Tibial artery (tissue), 4 donors: ENCODE measurements at regions not wholly inside any gene's neighbourhood (a gene's known extent, or its start where the extent isn't known, plus 50 kb on each side); places are given as distances from the start of the nearest gene placed in this dataset.

Experiments
- DNase-seq, 2 donors: peaks; one replicate each; pipeline ENCODE4 v3.0.0-alpha.2; 2019
- H3K27ac ChIP-seq, 2 donors: fragments of 200-600 bp; sonication (generic) in 1 of 2; 1 replicate in 1 of 2; 2 replicates in 1 of 2; pipeline ENCODE4 v1.5.1; 2018 to 2019; ENCODE audit warnings: mild to moderate bottlenecking in 1 of 2
- H3K27me3 ChIP-seq, 2 donors: fragments of 200-600 bp; sonication (generic) in 1 of 2; one replicate each; pipeline versions ENCODE4 v1.5.1 to v1.6.0; 2016 to 2019
- H3K36me3 ChIP-seq, 3 donors: fragments of 200-600 bp; sonication (generic) in 2 of 3; one replicate each; pipeline ENCODE4 v1.5.1; 2016 to 2019; ENCODE audit warnings: mild to moderate bottlenecking in 2 of 3
- H3K4me1 ChIP-seq, 4 donors: fragments of 200-600 bp; sonication (generic) in 2 of 4; 1 replicate in 3 of 4; 2 replicates in 1 of 4; pipeline ENCODE4 v1.5.1; 2016 to 2019
- H3K4me3 ChIP-seq, 2 donors: fragments of 200-600 bp; sonication (generic) in 1 of 2; 1 replicate in 1 of 2; 2 replicates in 1 of 2; pipeline ENCODE4 v1.5.1; 2018 to 2019; ENCODE audit warnings: mild to moderate bottlenecking in 2 of 2
- H3K9me3 ChIP-seq, 3 donors: fragments of 200-600 bp; sonication (generic) in 1 of 3; one replicate each; pipeline ENCODE4 v1.5.1; 2016 to 2019
- intact Hi-C: fragments of 100-400 bp; cut with DNase I; formaldehyde crosslinking; loops from one replicate; pipeline ENCODE4 v1.15.0; 2023; ENCODE audit warnings: low total_unique reads
- TF ChIP-seq, protein P1 (sequence below), 2 experiments: fragments of 200-600 bp in 1 of 2; fragments of 450-650 bp in 1 of 2; IDR thresholded peaks; one replicate each; pipeline ENCODE4 v1.5.1; 2017 to 2019; ENCODE audit warnings: antibody characterized with exemption in 2 of 2, mild to moderate bottlenecking in 1 of 2, moderate library complexity in 1 of 2

DNA sequence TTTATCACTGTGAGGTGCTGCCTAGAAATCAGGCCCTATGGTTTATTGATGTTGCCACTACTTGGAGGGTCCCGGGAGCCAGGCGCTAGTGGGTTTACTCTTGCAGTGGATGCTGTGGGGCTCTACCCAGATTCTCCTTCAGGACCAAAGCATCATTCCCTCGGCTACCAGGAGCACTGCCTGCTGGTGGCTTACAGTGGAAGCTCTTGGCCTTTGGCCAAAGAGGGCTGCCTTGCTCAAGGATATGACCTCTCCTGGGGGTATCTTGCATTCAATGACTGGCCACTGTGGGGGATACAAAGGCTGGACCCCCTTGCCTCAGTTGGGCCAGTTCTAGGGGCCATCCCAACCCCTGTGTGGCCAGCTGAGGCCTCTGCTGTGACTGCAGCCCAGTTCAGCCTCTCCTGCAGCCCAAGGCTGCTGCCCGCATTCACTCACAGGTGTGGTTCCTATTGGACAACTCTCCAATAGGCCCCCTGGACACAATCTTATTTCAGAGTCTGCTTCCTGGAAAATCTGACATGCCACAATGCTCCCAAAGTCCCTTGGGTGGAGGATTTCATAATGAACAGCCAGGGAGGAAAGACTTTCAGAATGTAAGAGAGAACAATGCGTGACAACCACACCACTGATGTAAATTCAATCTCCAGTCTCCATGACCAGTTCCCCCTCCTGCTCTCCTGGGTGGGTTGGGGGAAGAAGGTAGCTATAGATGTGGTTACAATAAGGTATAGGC lies 196.3 kb downstream of the SNX10 start:
- no peaks in the 10 kb centered on the region for H3K27me3 ChIP-seq
- H3K4me3 ChIP-seq, result no peak overlapping the region
- no peak for DNase-seq
- intact Hi-C loops, result no loop called here
- H3K27ac ChIP-seq, result no peak overlapping the region
- TF ChIP-seq, protein P1, sequence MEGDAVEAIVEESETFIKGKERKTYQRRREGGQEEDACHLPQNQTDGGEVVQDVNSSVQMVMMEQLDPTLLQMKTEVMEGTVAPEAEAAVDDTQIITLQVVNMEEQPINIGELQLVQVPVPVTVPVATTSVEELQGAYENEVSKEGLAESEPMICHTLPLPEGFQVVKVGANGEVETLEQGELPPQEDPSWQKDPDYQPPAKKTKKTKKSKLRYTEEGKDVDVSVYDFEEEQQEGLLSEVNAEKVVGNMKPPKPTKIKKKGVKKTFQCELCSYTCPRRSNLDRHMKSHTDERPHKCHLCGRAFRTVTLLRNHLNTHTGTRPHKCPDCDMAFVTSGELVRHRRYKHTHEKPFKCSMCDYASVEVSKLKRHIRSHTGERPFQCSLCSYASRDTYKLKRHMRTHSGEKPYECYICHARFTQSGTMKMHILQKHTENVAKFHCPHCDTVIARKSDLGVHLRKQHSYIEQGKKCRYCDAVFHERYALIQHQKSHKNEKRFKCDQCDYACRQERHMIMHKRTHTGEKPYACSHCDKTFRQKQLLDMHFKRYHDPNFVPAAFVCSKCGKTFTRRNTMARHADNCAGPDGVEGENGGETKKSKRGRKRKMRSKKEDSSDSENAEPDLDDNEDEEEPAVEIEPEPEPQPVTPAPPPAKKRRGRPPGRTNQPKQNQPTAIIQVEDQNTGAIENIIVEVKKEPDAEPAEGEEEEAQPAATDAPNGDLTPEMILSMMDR (IDR thresholded peaks at IDR 0.05), result no peak
- H3K9me3 ChIP-seq, result no peaks in the 10 kb centered on the region
- H3K4me1 ChIP-seq, result no peaks in the 10 kb centered on the region
- no peaks in the 10 kb centered on the region for H3K36me3 ChIP-seq

DNA sequence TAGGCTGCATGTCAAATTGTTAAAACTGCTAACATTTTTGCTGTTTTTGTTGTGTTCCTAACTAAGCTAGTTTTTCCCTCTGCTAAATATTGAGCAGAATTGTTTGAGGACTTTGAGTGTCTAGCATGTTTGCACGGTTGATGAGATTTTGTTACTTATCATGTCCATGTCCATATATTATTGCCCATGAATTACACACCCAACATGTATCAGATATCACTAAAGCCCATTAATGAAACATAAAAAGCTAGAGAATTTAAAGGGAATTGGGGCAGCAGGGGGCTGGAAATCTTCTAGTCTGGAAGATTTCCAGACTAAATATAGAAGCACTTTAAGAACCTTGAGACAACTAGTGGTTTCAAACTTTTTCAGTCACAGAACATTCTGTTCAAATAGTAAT lies 197.7 kb downstream of the SNX10 start:
- DNase-seq, result no peak
- no peaks in the 10 kb centered on the region for H3K36me3 ChIP-seq
- no peak overlapping the region for H3K4me3 ChIP-seq
- H3K27me3 ChIP-seq, result no peaks in the 10 kb centered on the region
- no peaks in the 10 kb centered on the region for H3K9me3 ChIP-seq
- no peak overlapping the region for H3K27ac ChIP-seq
- intact Hi-C loops, result no loop called here
- TF ChIP-seq, protein P1 (IDR thresholded peaks at IDR 0.05), result no peak
- H3K4me1 ChIP-seq, result no peaks in the 10 kb centered on the region

DNA sequence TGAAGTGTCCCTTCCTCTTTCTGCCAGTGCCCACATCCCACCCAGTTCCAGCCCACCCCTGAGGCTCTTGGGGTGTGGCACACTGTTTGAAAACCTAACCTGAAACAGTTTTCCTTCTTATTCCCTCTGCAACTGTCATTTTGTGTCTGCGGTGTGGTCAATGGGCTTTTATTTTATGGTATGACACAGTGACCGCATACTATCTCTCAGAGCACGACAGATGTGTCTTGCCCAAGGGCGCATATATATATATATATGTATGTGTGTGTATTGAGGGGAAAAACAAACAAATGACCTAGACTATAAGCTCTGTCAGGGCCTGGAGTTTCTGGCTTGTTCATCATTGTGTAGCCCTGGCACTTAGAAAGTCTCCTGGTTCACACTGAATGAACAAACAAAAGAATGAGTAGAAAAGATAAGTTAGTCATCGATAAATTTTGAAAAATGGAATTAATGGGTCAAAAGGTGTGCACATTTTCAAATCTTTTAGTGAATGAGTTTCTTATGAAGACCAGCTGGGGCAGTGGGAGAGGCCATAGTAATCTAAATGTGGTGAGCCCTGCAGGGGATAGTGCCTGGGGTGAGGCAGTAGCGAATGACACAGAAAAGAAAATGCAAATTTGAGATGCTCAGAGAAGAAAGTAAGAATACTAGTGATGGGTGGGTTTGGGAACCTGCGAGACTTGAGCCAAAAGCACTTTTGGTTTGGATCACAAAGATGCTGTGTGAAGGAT lies 198.4 kb downstream of the SNX10 start:
- no peak overlapping the region for H3K27ac ChIP-seq
- no peak for DNase-seq
- H3K36me3 ChIP-seq, result no peaks in the 10 kb centered on the region
- TF ChIP-seq, protein P1 (IDR thresholded peaks at IDR 0.05), result no peak
- H3K27me3 ChIP-seq, result no peaks in the 10 kb centered on the region
- no peaks in the 10 kb centered on the region for H3K4me1 ChIP-seq
- no peaks in the 10 kb centered on the region for H3K9me3 ChIP-seq
- intact Hi-C loops, result no loop called here
- H3K4me3 ChIP-seq, result no peak overlapping the region

DNA sequence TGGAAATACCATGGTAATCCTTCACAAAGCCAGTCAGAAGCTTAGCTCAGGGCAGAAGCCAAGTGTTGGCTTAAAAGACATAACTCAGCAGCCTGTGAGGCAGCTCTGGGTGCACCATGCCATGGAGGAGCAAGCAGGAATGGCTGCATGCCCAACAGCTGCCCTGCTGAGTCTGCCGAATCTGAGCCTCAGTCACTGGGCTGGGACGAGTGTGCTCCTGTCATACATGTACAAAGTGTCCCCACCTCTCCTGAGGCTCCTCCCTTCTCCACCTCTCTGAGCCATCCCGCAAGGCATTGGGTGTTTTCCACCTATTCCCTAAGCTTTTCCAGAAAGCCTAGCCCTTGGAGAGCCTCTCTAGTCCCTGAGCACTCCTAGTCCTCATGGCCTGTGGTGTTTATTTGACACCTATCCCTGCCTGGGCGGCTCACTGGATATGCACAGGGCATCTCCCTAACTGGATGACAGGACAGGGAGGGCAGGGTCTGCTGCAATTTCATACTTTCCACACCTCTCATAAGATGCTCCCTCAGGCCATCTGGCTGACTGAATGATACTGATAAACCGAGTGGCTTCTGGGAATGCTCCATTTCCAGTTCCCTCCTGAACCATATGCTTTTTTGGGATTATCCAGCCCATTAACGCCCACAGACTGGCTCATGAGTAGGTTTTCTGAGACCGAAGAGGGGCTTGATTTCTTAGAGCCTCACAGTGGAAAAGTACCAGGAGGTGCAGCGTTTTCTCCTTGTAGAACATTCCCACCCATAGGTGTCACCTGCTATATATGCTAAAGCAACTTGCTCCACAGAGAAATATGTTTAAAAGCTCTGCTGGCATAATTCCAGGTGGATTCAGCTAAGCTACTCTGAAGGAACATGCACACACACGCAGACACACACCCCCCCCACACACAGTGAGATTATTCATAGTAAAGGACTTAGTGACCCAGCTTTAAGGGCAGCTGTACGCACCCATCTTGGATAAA lies 199.3 kb downstream of the SNX10 start:
- Histone ChIP-seq H3K27ac (no peak overlapping the region), H3K4me3 (no peak overlapping the region), H3K36me3 (no peaks in the 10 kb centered on the region), H3K9me3 (no peaks in the 10 kb centered on the region), H3K27me3 (no peaks in the 10 kb centered on the region), H3K4me1 (no peaks in the 10 kb centered on the region)
- TF ChIP-seq, protein P1 (IDR thresholded peaks at IDR 0.05), result no peak
- no peak for DNase-seq
- intact Hi-C loops, result no loop called here

DNA sequence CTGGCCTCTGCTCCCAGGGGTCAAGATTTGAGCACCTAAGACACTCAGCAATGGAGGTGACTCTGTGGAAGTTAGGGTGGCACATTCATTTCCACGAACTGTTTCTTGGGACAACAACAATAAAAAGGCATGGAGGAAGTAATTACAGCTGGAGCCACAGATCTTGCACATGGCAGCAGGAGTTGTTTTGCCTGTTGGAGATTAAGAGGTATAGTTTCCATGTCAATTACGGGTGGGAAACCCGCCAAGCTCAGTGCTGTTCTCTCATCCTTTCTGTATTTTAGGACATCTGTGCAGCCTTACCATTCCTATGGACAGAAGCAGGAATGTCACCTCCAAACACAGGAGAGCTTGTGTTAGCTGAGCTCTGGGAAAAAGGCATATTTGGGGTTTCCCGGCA lies 201.2 kb downstream of the SNX10 start:
- Histone ChIP-seq H3K9me3 (no peaks in the 10 kb centered on the region), H3K27ac (no peak overlapping the region), H3K27me3 (no peaks in the 10 kb centered on the region), H3K36me3 (no peaks in the 10 kb centered on the region), H3K4me3 (no peak overlapping the region), H3K4me1 (no peaks in the 10 kb centered on the region)
- intact Hi-C loops, result no loop called here
- DNase-seq, result no peak
- TF ChIP-seq, protein P1 (IDR thresholded peaks at IDR 0.05), result no peak
